Endothelial cell (in vitro differentiated cells): ENCODE measurements at regions not wholly inside any gene's neighbourhood (a gene's known extent, or its start where the extent isn't known, plus 50 kb on each side); places are given as distances from the start of the nearest gene placed in this dataset.

Experiments
- DNase-seq: peaks from one replicate; pipeline ENCODE4 v3.0.0; 2021; ENCODE audit warnings: low spot score
- H3K27ac Mint-ChIP-seq: one replicate; pipeline ENCODE4 v1.8.0; 2021; ENCODE audit warnings: mixed read lengths, inconsistent platforms; ENCODE audit not compliant: unreplicated experiment
- H3K27me3 Mint-ChIP-seq: one replicate; pipeline ENCODE4 v1.8.0; 2021; ENCODE audit warnings: mild to moderate bottlenecking, moderate library complexity, mixed read lengths, inconsistent platforms; ENCODE audit not compliant: unreplicated experiment
- H3K36me3 Mint-ChIP-seq: one replicate; pipeline ENCODE4 v1.8.0; 2021; ENCODE audit warnings: mild to moderate bottlenecking, low read depth, mixed read lengths, inconsistent platforms; ENCODE audit not compliant: unreplicated experiment
- H3K4me1 Mint-ChIP-seq: one replicate; pipeline ENCODE4 v1.8.0; 2021; ENCODE audit warnings: mild to moderate bottlenecking, mixed read lengths, inconsistent platforms; ENCODE audit not compliant: unreplicated experiment
- H3K4me3 Mint-ChIP-seq: one replicate; pipeline ENCODE4 v1.8.0; 2021; ENCODE audit warnings: mild to moderate bottlenecking, mixed read lengths, inconsistent platforms; ENCODE audit not compliant: unreplicated experiment
- H3K9me3 Mint-ChIP-seq: one replicate; pipeline ENCODE4 v1.8.0; 2021; ENCODE audit warnings: mixed read lengths, inconsistent platforms; ENCODE audit not compliant: unreplicated experiment
- TF ChIP-seq, protein P1 (sequence below): fragments of 200-600 bp; sonication (generic); IDR thresholded peaks from one replicate; pipeline ENCODE4 v1.5.0; 2021; ENCODE audit warnings: antibody characterized with exemption; ENCODE audit not compliant: unreplicated experiment

DNA sequence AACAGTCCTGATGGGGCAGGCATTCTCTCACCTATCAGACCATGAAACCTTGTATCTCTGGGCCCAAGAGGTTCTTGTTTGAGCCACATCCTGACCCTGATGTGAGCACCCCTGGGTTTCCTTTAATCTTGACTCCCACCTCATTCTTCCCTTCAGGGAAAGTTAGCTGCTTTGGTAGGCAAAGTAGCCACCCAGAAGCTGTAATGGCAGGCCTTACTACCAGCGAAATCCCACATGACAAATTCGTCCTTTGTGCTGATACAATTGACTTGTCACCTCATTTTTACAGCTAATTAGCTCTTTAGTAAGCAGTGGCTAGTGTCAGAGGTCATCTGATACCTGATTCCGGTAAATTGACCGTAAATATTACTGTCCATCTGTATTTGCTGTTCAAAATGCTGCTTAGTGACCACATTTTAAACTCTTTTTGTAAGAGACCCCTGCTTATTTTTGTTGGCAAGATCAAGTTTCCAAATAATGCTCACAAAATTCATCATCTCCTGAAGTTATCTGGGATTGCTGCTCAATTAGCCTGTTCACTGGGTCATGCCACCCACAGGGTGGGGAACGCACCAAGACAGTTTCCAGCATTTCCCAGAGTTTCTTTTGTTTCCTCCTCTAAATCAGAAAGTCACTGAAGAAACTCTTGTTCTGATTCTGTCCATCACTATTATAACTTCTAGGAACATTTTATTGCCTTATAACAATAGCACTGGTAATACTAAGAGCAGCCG, 329.7 kb downstream of the GPAT3 start:
- Mint-ChIP-seq H3K27me3 (peaks cover 2% of the 10 kb centered on the region), H3K9me3 (no peaks in the 10 kb centered on the region), H3K27ac (no peak overlapping the region), H3K4me3 (no peak overlapping the region), H3K4me1 (peaks cover 17% of the 10 kb centered on the region), H3K36me3 (no peaks in the 10 kb centered on the region)
- TF ChIP-seq, protein P1, sequence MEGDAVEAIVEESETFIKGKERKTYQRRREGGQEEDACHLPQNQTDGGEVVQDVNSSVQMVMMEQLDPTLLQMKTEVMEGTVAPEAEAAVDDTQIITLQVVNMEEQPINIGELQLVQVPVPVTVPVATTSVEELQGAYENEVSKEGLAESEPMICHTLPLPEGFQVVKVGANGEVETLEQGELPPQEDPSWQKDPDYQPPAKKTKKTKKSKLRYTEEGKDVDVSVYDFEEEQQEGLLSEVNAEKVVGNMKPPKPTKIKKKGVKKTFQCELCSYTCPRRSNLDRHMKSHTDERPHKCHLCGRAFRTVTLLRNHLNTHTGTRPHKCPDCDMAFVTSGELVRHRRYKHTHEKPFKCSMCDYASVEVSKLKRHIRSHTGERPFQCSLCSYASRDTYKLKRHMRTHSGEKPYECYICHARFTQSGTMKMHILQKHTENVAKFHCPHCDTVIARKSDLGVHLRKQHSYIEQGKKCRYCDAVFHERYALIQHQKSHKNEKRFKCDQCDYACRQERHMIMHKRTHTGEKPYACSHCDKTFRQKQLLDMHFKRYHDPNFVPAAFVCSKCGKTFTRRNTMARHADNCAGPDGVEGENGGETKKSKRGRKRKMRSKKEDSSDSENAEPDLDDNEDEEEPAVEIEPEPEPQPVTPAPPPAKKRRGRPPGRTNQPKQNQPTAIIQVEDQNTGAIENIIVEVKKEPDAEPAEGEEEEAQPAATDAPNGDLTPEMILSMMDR, result no peak
- no peak for DNase-seq

DNA sequence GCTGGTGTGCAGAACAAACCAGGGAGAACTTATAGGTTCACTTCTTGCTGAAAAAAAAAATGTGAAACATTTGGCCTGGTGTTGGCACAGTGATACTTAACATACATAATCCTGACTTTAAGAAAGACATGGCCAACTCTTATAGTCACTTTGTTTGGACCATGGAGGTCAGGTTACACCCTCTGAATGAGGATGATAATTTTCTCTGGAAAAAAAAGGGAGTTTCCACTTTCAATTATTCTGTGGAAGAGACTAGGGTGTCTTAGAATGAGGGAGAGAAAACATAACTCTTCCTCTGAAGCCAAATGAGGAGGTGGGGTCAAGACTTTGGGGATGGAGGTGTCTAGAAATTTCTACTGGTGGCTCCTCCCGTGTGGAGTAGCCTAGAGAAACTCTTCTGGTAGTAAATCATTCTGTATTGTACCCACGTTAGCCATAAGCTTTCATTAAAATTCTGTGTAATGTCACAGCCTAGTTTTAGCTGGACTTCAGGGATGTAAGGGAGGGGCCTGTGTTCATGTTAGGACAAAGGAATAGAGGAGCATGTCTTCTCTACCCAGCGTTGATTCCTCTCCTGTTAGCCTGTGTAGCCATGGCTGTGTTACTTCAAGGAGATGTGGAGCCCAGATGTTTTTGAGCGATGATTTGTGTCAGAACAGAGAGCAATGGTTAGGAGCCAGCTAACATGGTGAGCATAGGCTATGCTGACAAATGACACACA, 328.3 kb downstream of the GPAT3 start:
- DNase-seq, result no peak
- H3K4me3 Mint-ChIP-seq, result no peak overlapping the region
- no peak overlapping the region for H3K27ac Mint-ChIP-seq
- TF ChIP-seq, protein P1, result no peak
- H3K9me3 Mint-ChIP-seq, result no peaks in the 10 kb centered on the region
- H3K27me3 Mint-ChIP-seq, result peaks cover 2% of the 10 kb centered on the region
- H3K4me1 Mint-ChIP-seq, result peaks cover 12% of the 10 kb centered on the region
- H3K36me3 Mint-ChIP-seq, result no peaks in the 10 kb centered on the region

DNA sequence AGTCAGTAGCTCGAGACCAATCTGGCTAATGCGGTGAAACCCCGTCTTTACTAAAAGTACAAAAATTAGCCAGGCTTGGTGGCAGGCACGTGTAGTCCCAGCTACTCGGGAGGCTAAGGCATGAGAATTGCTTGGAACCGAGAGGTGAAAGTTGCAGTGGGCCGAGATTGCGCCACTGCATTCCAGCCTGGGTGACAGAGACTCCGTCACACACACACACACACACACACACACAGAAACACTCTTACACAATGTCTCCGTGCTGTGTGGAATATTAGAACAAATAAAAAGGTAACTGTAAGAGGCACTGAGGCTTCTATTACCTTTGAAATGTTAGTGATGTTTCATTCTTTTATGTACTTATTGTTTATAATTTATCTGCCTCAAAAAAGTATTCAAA, 326.6 kb downstream of the GPAT3 start:
- H3K4me1 Mint-ChIP-seq, result peaks cover 9% of the 10 kb centered on the region
- H3K27me3 Mint-ChIP-seq, result no peaks in the 10 kb centered on the region
- DNase-seq, result no peak
- H3K27ac Mint-ChIP-seq, result no peak overlapping the region
- TF ChIP-seq, protein P1, result no peak
- H3K36me3 Mint-ChIP-seq, result no peaks in the 10 kb centered on the region
- no peaks in the 10 kb centered on the region for H3K9me3 Mint-ChIP-seq
- no peak overlapping the region for H3K4me3 Mint-ChIP-seq

DNA sequence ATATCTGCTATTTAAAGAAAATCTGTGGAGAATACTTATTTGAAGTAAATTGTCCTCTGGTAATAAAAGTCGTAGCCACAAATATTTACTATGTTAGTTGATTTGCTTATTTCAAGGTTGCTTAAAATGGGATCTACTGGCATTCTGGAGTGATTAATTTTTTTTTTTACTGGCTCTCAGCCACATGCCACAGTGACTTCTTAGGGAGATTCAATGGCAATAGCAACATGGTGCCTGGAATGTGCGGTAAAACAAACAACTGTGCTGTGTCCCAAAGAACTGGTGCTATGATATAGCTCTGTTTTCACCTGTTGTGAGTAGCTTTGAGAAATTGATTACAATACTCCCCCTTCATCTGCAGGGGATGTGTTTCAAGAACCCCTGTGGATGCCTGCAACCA, 324.3 kb downstream of the GPAT3 start:
- Mint-ChIP-seq H3K27me3 (no peaks in the 10 kb centered on the region), H3K27ac (no peak overlapping the region), H3K9me3 (no peaks in the 10 kb centered on the region), H3K36me3 (no peaks in the 10 kb centered on the region), H3K4me1 (no peaks in the 10 kb centered on the region), H3K4me3 (no peak overlapping the region)
- no peak for DNase-seq
- TF ChIP-seq, protein P1, result no peak

DNA sequence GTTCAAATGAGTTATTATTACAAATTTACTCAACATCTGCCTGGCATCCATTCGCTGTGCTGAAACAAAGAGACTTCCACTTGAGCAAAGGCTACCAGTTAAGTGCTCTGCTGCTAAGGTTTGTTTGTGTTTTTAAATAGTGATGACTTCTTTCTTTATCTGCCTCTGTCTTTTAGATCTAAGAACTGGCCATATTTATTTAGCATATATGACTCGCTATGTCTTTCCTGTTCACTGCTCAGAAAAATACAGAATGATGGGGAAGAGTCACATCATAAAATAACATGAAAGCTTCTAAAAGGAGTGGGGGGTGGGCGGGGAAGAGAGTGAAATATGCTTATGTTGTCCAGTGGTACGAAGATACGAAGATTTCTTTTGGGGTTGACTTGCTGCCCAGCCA, 322.2 kb downstream of the GPAT3 start:
- Mint-ChIP-seq H3K4me1 (no peaks in the 10 kb centered on the region), H3K27me3 (no peaks in the 10 kb centered on the region), H3K4me3 (no peak overlapping the region), H3K27ac (no peak overlapping the region), H3K36me3 (no peaks in the 10 kb centered on the region), H3K9me3 (no peaks in the 10 kb centered on the region)
- DNase-seq, result no peak
- TF ChIP-seq, protein P1, result no peak
